ENCODE measurements at regions not wholly inside any gene's neighbourhood (a gene's known extent, or its start where the extent isn't known, plus 50 kb on each side); places are given as distances from the start of the nearest gene placed in this dataset.

DNA sequence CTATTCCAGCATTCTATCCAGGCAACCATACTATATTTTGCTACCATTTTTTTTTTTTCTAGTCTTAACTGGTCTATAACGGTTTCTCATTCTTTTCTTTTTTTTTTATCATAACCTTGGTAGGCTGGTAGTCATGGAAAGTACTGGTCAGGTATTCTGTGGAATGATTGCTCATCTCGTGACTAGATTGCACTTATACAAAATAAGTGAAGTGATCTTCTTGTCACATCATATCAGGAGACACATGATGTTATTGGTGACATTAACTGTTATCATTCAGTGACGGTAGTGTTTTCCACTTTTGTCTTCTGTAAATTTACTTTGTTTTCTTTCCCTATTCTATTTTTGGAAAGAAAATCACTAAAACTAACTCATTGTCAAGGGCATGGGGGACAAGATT is 239.3 kb upstream of the SLITRK6 start:
- no peaks in the 10 kb centered on the region for H3K4me1 ChIP-seq (ENCODE audit: low read length)
- no peak for DNase-seq
- H3K27ac ChIP-seq (ENCODE audit: low read length): no peak overlapping the region
- H4K20me1 ChIP-seq (ENCODE audit: insufficient read depth, low read depth, low read length): no peaks in the 10 kb centered on the region
- no peaks in the 10 kb centered on the region for H3K9me2 ChIP-seq (replicated peaks; ENCODE audit: insufficient read depth, low read length)
- no peak overlapping the region for H3K4me2 ChIP-seq (ENCODE audit: low read depth, low read length, poor library complexity, severe bottlenecking)
- no peak overlapping the region for H3K9ac ChIP-seq (ENCODE audit: low read length)
- no peaks in the 10 kb centered on the region for H3K79me2 ChIP-seq (ENCODE audit: low read length)
- H2AFZ ChIP-seq (ENCODE audit: low read length): peak overlapping the region; percentile 86; the same call in 1 of the 2 replicates
- no peaks in the 10 kb centered on the region for H3K27me3 ChIP-seq (ENCODE audit: low read length)
- H3K9me3 ChIP-seq (ENCODE audit: low read length): peaks cover 11% of the 10 kb centered on the region
- H3K36me3 ChIP-seq (ENCODE audit: insufficient read depth, low read length): no peaks in the 10 kb centered on the region
- H3K4me3 ChIP-seq (ENCODE audit: low read length): no peak overlapping the region

DNA sequence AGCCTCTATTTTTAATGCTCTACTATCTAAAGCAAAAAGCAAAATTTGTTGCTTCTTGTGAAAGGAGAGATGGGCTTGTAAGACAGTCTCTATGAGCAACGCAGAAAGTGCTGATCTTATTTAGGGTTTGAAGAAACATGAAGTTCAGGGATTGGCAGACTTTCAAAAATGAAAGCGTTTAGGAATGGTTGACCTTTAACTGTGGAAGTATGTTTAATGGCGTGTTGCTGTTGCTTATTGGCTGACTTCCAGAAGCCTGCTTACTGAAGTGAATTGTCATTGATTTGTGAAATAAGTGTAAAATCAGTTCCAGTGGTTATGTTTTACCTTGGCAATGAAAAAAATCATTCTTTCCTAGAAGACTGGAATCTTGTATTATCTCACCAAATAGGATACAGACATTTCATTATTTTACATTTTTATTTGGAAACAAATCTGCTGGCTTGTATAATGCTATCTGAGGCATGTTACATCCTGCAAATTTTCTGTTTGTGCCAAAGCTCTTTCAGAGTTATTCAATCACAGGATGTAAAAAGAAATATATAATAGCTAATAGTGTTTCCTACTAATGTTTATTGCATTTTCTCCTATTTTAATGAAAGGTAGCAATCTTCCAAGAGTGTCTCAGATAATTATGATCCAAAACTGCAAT is 221.3 kb upstream of the SLITRK6 start:
- Histone ChIP-seq H2AFZ (ENCODE audit: low read length) (peak overlapping the region; percentile 90), H3K27me3 (ENCODE audit: low read length) (no peaks in the 10 kb centered on the region), H3K79me2 (ENCODE audit: low read length) (no peaks in the 10 kb centered on the region), H3K4me2 (ENCODE audit: low read depth, low read length, poor library complexity, severe bottlenecking) (peak overlapping the region; percentile 26), H3K9me2 (replicated peaks; ENCODE audit: insufficient read depth, low read length) (no peaks in the 10 kb centered on the region), H3K4me3 (ENCODE audit: low read length) (no peak overlapping the region), H3K9ac (ENCODE audit: low read length) (no peak overlapping the region), H3K36me3 (ENCODE audit: insufficient read depth, low read length) (no peaks in the 10 kb centered on the region), H4K20me1 (ENCODE audit: insufficient read depth, low read depth, low read length) (no peaks in the 10 kb centered on the region), H3K9me3 (ENCODE audit: low read length) (0 out of 2 replicates have a peak, but pooled peaks cover 3% of the 10 kb centered on the region), H3K27ac (ENCODE audit: low read length) (no peak overlapping the region), H3K4me1 (ENCODE audit: low read length) (peaks cover 3% of the 10 kb centered on the region; the same call in 1 of the 2 replicates)
- DNase-seq: no peak

DNA sequence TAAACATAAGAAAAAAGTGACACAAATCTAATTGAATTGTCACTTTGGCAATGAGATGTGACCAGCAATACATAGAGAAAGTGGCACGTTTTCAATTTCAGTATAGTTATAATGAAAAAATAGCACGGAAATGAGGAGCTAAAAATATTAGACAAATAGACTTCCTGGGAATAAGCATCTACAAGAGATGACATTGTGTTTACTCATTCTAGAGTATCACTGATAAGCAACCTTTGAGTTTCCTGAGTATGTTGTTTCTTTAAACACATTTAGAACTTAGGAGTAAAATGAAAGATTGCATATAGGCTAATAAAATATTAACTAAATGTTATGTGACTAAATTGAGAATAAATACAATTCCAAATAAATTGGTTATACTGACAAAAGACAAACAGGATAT is 207.1 kb upstream of the SLITRK6 start:
- no peak overlapping the region for H3K4me3 ChIP-seq (ENCODE audit: low read length)
- no peaks in the 10 kb centered on the region for H4K20me1 ChIP-seq (ENCODE audit: insufficient read depth, low read depth, low read length)
- no peaks in the 10 kb centered on the region for H3K36me3 ChIP-seq (ENCODE audit: insufficient read depth, low read length)
- H3K9me3 ChIP-seq (ENCODE audit: low read length): no peaks in the 10 kb centered on the region
- no peaks in the 10 kb centered on the region for H3K4me1 ChIP-seq (ENCODE audit: low read length)
- H3K79me2 ChIP-seq (ENCODE audit: low read length): no peaks in the 10 kb centered on the region
- DNase-seq: no peak
- no peaks in the 10 kb centered on the region for H3K27me3 ChIP-seq (ENCODE audit: low read length)
- no peak overlapping the region for H3K9ac ChIP-seq (ENCODE audit: low read length)
- H3K27ac ChIP-seq (ENCODE audit: low read length): no peak overlapping the region
- peak overlapping the region; percentile 24; the same call in 1 of the 2 replicates for H2AFZ ChIP-seq (ENCODE audit: low read length)
- H3K9me2 ChIP-seq (replicated peaks; ENCODE audit: insufficient read depth, low read length): no peaks in the 10 kb centered on the region
- no peak overlapping the region for H3K4me2 ChIP-seq (ENCODE audit: low read depth, low read length, poor library complexity, severe bottlenecking)

DNA sequence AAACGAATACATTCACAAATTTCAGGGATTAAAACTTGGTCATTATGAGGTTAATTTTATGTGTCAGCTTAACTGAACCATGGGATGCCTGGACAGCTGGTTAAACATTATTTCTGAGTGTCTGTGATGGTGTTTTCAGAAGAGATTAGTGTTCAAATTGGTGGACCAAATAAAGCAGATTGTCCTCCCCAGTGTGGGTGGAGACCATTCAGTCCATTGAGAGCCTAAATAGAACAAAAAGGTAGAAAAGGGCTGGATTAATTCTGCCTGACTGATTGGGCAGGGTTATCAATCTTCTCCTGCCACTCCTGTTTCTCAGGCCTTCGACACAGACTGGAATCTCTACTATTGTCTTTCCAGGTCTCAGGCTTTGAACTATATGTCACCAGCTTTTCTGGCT is 203.8 kb upstream of the SLITRK6 start:
- H3K36me3 ChIP-seq (ENCODE audit: insufficient read depth, low read length): no peaks in the 10 kb centered on the region
- no peak overlapping the region for H3K27ac ChIP-seq (ENCODE audit: low read length)
- no peak for DNase-seq
- no peak overlapping the region for H3K4me3 ChIP-seq (ENCODE audit: low read length)
- H2AFZ ChIP-seq (ENCODE audit: low read length): peak overlapping the region; percentile 69
- H4K20me1 ChIP-seq (ENCODE audit: insufficient read depth, low read depth, low read length): no peaks in the 10 kb centered on the region
- H3K27me3 ChIP-seq (ENCODE audit: low read length): no peaks in the 10 kb centered on the region
- H3K79me2 ChIP-seq (ENCODE audit: low read length): no peaks in the 10 kb centered on the region
- peaks cover 3% of the 10 kb centered on the region; the same call in 1 of the 2 replicates for H3K9me3 ChIP-seq (ENCODE audit: low read length)
- no peak overlapping the region for H3K4me2 ChIP-seq (ENCODE audit: low read depth, low read length, poor library complexity, severe bottlenecking)
- no peaks in the 10 kb centered on the region for H3K4me1 ChIP-seq (ENCODE audit: low read length)
- no peak overlapping the region for H3K9ac ChIP-seq (ENCODE audit: low read length)
- no peaks in the 10 kb centered on the region for H3K9me2 ChIP-seq (replicated peaks; ENCODE audit: insufficient read depth, low read length)

DNA sequence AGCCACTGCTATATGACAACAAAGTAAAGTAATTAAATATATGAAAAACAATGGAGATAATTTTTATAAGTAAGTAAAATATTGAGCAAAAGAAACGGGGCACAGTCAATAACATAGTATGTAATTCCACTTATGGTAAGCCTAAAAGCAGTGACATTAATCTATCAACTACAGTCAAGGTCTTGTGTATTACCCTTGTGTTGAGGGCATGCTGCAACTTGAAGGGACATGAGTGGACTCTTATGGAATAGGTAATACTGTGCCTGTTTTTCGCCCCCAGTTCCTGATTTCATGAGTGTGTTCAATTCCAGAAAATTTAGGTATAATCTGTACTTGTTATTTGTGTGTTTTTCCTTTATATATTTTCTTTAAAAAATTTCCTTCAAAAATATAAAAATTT is 201.3 kb upstream of the SLITRK6 start:
- Histone ChIP-seq H3K79me2 (ENCODE audit: low read length) (no peaks in the 10 kb centered on the region), H3K4me2 (ENCODE audit: low read depth, low read length, poor library complexity, severe bottlenecking) (no peak overlapping the region), H3K27me3 (ENCODE audit: low read length) (no peaks in the 10 kb centered on the region), H3K9ac (ENCODE audit: low read length) (no peak overlapping the region), H3K9me3 (ENCODE audit: low read length) (peaks cover 3% of the 10 kb centered on the region; the same call in 1 of the 2 replicates), H4K20me1 (ENCODE audit: insufficient read depth, low read depth, low read length) (no peaks in the 10 kb centered on the region), H2AFZ (ENCODE audit: low read length) (no peak overlapping the region), H3K4me1 (ENCODE audit: low read length) (peaks cover 5% of the 10 kb centered on the region; the same call in 1 of the 2 replicates), H3K9me2 (replicated peaks; ENCODE audit: insufficient read depth, low read length) (no peaks in the 10 kb centered on the region), H3K4me3 (ENCODE audit: low read length) (no peak overlapping the region), H3K27ac (ENCODE audit: low read length) (no peak overlapping the region), H3K36me3 (ENCODE audit: insufficient read depth, low read length) (no peaks in the 10 kb centered on the region)
- no peak for DNase-seq

DNA sequence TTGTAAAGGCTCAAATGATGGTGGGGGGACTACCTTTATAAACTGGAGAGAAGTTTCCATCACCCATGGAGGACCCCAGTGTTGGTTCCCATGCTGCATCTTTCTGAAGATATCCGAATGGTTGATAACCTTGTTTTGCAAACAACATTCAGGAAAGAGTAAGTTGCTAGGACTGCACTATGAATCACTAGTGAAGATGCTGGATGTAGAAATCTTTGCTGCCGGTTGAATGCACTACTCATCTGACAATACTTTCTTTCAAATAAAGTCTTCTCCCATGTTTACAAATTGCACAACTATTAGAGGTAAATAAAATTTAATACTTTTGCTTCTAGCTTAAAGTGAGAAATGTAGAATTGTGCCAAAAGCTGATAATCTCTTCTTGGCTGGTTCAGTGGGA is 198.4 kb upstream of the SLITRK6 start:
- H3K27me3 ChIP-seq (ENCODE audit: low read length): no peaks in the 10 kb centered on the region
- peaks cover 7% of the 10 kb centered on the region; the same call in 1 of the 2 replicates for H3K4me1 ChIP-seq (ENCODE audit: low read length)
- no peak overlapping the region for H3K4me2 ChIP-seq (ENCODE audit: low read depth, low read length, poor library complexity, severe bottlenecking)
- H3K9me3 ChIP-seq (ENCODE audit: low read length): peaks cover 3% of the 10 kb centered on the region; the same call in 1 of the 2 replicates
- H2AFZ ChIP-seq (ENCODE audit: low read length): peak overlapping the region; percentile 51; the same call in 1 of the 2 replicates
- DNase-seq: no peak
- H3K9ac ChIP-seq (ENCODE audit: low read length): no peak overlapping the region
- H4K20me1 ChIP-seq (ENCODE audit: insufficient read depth, low read depth, low read length): no peaks in the 10 kb centered on the region
- no peak overlapping the region for H3K4me3 ChIP-seq (ENCODE audit: low read length)
- no peaks in the 10 kb centered on the region for H3K36me3 ChIP-seq (ENCODE audit: insufficient read depth, low read length)
- H3K79me2 ChIP-seq (ENCODE audit: low read length): no peaks in the 10 kb centered on the region
- H3K9me2 ChIP-seq (replicated peaks; ENCODE audit: insufficient read depth, low read length): no peaks in the 10 kb centered on the region
- H3K27ac ChIP-seq (ENCODE audit: low read length): no peak overlapping the region

DNA sequence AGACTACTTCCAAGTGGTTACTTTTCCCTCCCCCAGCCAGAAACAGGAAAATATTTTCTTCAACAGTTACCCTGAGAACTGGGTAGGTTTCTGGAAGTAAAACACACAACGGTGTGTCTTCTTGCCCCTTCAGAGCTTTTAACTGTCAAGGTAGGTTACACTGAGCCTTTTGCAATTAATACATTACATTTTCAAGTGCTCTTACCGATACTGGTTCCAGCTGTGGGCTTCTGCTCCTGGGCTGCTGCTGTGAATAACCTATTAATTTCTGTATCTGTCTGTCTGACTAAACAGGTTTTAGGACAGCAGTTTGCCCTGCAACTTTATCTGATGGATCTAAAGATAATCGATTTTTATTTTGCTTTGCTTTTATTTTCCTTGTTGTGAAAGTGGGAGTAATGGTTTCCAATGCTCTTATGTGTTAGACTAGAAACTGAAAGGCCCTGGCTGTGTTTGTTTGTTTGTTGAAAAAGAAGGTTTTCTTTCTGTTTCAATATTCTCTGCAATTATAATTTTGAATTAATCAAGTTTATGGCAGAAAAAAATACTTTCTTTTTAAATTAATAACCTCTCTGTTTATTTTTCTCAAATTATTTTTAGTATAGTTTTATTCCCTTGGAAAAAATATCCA is 196.7 kb upstream of the SLITRK6 start:
- Histone ChIP-seq H3K9me3 (ENCODE audit: low read length) (peaks cover 3% of the 10 kb centered on the region; the same call in 1 of the 2 replicates), H3K9me2 (replicated peaks; ENCODE audit: insufficient read depth, low read length) (no peaks in the 10 kb centered on the region), H3K79me2 (ENCODE audit: low read length) (no peaks in the 10 kb centered on the region), H3K4me2 (ENCODE audit: low read depth, low read length, poor library complexity, severe bottlenecking) (peak overlapping the region; percentile 7), H3K9ac (ENCODE audit: low read length) (no peak overlapping the region), H2AFZ (ENCODE audit: low read length) (peak overlapping the region; percentile 76), H3K4me1 (ENCODE audit: low read length) (peaks cover 7% of the 10 kb centered on the region; the same call in 1 of the 2 replicates), H3K36me3 (ENCODE audit: insufficient read depth, low read length) (no peaks in the 10 kb centered on the region), H4K20me1 (ENCODE audit: insufficient read depth, low read depth, low read length) (no peaks in the 10 kb centered on the region), H3K4me3 (ENCODE audit: low read length) (no peak overlapping the region), H3K27ac (ENCODE audit: low read length) (no peak overlapping the region), H3K27me3 (ENCODE audit: low read length) (no peaks in the 10 kb centered on the region)
- no peak for DNase-seq

DNA sequence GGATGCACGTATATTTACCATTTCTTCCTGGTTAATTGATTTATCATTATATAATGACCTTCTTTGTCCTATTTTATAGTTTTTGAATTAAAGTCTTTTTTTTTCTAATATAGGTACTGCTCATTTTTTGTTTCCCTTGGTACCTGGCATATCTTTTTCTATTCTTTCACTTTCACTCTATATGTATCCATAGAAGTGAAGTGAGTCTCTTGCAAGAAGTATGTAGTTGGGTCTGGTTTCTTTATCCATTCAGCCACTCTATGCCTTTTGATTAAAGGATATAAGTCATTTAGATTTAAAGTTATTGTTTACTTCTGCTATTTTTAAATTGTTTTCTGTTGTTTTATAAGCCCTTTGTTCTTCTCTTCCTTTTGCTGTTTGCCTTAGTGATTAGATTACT is 194.3 kb upstream of the SLITRK6 start:
- Histone ChIP-seq H3K27ac (ENCODE audit: low read length) (no peak overlapping the region), H3K79me2 (ENCODE audit: low read length) (no peaks in the 10 kb centered on the region), H3K9me2 (replicated peaks; ENCODE audit: insufficient read depth, low read length) (no peaks in the 10 kb centered on the region), H2AFZ (ENCODE audit: low read length) (peak overlapping the region; percentile 86; the same call in 1 of the 2 replicates), H4K20me1 (ENCODE audit: insufficient read depth, low read depth, low read length) (no peaks in the 10 kb centered on the region), H3K36me3 (ENCODE audit: insufficient read depth, low read length) (no peaks in the 10 kb centered on the region), H3K4me3 (ENCODE audit: low read length) (peak overlapping the region; percentile 13; the same call in 1 of the 2 replicates), H3K4me2 (ENCODE audit: low read depth, low read length, poor library complexity, severe bottlenecking) (peak overlapping the region; percentile 32), H3K4me1 (ENCODE audit: low read length) (peaks cover 7% of the 10 kb centered on the region; the same call in 1 of the 2 replicates), H3K9me3 (ENCODE audit: low read length) (no peaks in the 10 kb centered on the region), H3K27me3 (ENCODE audit: low read length) (no peaks in the 10 kb centered on the region), H3K9ac (ENCODE audit: low read length) (no peak overlapping the region)
- peak; percentile 56 for DNase-seq

Data from Karpas-422 (cell line).